AG08396 (cell line): ENCODE measurements at regions not wholly inside any gene's neighbourhood (a gene's known extent, or its start where the extent isn't known, plus 50 kb on each side); places are given as distances from the start of the nearest gene placed in this dataset.
A peak's percentile ranks its signal among the peaks of the same experiment; 100 is the strongest.

Experiments used
- DNase-seq: peaks from one replicate; pipeline ENCODE4 v3.0.0; 2012; ENCODE audit warnings: low spot score, mixed read lengths

DNA sequence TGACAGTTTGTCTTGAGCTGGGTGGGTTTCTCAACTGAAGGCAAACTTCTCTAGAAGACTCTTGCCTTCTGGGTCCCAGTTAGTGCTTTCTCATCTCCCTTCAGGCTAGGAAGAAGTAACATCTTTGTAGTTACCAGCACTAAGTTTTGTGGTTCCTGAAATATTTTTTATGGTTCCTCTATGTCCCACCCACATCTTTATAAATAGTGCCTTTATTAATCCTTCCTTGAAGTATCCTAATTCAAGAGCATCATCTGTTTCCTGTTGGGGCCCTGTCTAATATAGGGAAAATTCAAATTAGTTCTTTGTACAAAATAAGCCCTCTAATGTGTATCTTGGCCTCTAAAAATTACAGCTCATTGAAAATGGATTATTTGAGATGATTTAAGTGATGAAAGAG is 147.4 kb upstream of the MAOA start:
- no peak for DNase-seq

DNA sequence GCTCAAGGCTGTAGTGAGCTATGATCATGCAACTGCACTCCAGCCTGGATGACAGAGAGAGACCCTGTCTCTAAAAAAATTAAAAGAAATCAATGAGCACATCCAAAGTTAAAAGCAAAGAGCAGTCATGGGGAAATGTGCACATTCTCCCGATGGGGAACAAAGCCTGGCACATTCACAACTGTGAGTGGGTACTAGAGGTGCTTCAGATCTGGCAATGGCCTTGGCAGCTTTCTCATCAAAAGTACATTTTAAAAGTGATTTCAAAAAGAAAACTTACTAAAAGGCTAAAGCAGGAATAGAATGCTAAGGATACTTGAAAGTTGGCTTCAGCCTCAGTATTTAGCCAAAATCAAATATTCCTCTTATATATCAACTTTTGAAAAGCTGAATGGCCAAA is 145.9 kb upstream of the MAOA start:
- no peak for DNase-seq

DNA sequence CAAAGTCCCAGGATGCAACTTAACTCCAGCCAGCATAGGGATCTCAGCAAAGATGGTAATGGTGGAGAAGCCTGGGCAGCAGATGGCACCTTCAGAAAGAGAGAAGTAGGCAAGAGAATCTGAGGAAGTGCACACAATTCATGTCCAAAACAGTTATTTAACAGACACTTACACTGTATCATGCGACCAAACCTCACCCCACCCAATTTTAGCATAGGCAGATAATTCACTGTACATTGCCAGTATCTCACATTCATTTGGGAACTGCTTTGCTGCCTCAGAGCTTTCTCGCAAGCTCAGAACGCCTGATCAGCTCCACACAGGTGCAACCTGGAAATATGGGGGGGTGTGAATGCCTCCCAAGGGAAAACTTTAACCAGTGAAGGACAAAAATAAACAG is 143.0 kb upstream of the MAOA start:
- no peak for DNase-seq

DNA sequence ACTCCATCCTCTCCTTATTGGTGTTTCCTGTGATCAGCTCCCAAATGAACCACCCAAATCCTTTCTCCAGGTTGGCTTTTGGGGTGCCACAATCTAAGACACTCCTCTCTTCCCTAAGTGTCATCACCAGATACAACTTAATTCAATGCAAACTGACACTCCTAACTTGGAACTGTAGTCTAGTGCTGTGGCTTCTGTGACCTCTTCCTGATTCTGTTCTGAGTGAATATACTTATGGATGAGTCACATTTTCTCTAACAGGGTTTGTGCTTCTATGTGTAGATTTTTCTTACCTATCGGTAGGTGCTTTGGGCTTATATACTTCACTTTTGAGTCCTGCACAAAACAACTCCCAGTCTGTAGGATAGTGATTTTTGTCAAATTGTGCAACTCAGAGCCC is 141.3 kb upstream of the MAOA start:
- no peak for DNase-seq

DNA sequence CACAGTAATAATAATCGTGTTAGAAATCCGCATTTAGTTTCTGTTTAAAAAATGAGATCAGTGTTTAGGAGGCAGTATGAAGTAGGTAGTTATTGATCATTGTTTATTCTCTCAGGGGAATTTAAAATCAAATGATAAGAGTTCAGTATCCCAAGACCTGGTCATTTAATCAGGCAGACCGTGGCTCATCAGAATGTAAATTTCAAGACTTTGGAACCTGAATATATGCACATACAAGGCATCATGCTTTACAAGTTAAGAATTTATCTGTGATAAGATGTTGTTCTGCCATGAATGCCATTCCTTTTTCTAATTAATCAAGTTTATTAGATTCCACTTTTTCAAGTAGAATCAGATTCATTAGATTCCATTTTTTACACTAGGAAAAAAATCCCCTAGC is 133.5 kb upstream of the MAOA start:
- no peak for DNase-seq

DNA sequence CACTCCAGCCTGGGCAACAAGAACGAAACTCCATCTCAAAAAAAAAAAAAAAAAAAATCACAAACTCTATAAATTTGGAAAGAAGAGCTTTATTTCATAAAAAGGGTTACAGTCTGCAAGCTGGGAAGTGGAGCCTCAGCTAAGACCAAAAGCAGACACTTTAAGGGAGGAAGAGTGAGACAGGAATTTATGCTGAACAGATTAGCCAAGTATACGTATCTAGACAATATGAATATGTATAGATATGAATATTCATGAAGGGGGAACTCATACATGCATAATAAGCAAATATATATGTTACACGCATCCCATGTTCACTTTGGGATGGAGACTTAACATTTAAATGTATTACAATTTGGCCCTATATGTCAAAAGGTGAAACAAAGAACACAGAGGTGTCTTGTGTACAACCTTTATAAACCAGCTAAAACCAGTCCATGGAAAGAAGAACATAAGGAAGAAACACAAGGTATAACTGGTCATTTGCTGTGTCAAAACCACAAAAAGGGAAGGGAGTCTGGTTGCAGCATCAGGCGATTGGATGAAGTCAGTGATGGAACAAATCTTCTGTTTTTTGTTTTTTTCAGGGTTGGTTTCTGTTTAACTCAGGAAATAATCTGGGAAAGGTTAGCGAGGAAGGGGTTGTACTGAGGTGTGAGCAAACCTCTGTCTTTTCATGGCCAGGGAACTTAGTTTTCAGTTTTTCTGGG is 130.0 kb upstream of the MAOA start:
- DNase-seq, result no peak

DNA sequence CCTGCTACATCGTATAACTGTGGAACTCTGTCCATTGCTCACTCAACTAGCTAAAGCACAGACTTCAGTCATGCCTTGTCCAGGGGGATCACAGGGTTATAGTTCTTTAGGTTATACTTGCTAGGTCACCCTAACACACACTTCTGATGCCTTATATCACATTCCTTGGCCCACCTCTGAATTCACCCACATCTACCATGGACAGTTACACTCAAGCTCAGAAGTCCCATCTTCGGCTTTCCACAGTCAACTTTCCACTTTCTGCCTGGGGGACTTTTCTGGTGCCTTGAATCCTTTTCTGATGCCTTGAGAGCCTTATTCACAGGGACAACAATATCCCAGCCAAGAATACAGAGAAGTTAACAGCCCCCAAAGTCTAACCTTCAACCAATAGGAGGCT is 129.2 kb upstream of the MAOA start:
- DNase-seq, result no peak

DNA sequence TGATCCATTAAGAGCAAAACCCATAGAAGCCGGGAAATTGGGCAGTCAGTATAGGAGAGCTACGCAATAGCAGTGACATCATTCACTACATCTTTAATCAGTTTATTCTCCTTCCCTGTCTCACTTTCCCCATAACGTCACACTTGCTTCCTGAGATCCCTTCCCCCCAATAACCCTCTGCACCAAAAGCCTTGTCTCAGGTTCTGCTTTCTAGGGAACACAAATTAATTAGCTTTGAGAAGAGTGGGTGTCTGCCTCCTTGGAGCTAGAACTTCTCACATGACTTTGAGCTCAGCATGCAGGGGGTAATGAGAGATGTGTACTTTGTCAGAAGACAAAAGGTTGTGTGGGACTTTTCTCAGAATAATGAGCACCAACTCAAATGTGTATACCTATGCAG is 128.3 kb upstream of the MAOA start:
- DNase-seq, result no peak

DNA sequence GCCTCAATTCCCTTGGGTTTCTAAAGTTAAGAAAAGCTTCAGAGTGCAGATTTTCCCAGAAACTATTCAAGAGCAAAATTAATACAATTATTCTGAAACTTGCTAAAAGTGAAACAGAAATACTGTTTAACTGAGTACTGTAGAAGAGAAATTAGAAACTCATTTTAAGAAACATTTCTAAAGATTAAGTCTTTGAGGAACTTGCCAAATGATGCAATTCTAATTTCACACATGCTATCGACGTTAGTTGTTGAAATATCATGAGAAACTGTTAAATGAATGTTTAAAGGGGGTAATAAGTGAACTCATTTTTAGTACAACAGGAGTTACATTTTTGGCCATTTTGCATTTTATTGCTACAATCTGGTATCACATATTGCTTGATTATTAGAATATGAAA is 125.3 kb upstream of the MAOA start:
- no peak for DNase-seq

DNA sequence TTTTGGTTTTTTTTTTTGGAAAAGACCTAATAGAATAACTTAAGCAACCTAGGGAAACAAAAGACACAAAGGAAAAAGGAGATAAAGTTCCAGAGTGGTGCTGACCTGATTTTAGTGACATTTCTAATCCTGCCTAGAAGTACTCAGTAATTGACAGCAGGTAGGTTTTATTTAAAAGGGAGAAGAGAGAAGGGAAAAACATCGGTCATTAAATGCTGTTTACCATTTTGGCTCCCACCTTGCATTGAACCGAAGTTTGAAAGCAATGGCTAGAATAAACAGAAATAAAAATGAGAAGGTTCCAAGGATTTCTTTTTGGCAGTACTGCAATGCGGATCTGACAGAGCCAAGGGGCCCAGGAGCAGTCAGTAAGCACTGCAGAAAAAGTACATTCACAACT is 115.8 kb upstream of the MAOA start:
- no peak for DNase-seq

DNA sequence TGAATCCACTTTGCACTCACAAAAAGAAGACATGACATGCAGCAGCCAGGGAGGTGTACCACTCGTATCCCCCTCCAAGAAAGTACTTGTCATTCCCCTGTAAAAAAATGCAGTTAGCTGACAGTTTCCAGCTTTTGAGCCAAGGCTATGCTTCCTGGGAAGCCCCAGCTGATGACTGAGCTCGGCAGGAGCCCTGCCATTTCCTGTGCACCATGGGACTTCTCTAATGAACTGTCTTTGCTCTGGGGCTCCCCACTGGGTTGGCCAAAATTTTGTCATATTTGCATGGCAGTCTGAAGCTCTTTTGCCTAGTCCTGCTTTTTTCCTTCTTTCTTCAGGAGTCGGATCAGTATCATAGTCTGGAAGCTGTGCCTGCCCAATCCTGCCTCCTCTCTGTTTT is 104.5 kb upstream of the MAOA start:
- DNase-seq, result no peak

DNA sequence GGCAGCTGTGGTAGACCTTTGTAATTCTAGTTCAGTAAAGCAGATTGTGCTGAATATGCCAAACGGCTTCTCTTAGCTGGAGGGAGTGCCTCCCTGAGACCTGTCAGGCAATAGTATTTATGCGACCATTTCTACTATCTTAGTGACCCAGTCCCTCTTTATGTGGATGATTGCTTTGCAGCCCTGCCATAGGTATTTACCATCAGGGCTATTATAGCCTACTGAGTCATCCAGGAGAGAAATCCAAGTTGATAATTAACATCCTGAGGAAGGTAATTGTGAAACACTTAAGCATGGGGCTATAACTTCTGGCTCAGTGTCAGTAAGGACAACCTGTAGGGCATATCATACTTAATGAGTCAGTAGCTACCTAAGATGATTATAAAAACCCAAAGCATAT is 103.9 kb upstream of the MAOA start:
- DNase-seq, result no peak

DNA sequence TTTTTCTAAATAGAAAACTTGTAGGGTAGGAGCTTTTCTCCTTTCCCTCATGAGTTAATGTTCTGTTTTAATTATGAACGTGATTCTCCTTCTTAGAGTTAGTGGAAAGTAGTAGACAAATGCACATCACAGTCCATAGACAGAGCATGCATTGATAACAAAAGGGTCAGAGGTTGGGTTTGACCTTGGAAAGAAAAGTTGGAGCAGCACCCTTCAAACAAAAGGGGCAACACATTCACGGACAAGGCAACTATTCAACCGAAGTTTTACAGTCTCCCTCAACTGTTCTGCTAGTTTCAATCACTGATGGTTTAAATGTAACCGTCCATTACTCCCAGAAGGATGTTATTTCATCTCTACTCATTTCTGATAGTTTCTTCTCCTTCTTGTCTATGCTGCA is 103.4 kb upstream of the MAOA start:
- DNase-seq, result no peak

DNA sequence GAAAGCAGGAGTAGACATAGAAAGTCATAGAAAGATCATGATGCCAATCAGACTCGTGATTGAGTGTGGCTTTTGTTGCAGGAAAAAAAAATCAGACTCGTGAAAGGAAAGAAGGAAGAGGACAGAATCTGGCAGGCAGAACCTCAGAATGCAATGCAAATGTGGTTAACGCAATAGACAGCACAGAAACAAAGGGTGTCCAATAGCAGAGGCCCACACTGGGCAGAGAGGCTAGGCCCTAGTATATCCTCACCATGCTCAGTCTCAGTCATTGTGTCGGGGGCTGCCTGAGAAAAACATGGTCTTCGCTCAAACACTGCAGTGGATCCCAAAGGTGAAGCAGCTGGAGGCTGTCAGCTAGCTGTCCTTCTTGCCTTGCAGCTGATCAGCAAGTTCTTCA is 102.8 kb upstream of the MAOA start:
- DNase-seq, result no peak

DNA sequence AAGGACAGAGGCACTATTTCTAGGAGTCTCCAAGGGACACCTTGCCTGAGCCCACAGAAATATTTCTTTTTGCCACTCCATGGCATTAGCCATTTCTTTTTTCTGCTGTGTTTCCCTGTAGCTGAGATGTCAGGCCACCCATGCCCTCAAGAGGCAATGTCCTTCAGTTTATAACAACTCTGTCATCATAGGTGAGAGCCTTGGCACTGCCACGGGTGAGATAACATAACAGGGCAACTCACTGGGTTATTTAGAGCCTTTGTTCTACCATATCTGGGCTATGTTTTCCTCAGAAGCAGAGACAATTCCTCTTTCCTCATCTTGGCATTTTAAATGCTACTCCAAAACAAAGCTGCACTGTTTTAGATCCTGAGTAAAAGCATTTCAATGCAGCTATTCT is 99.9 kb upstream of the MAOA start:
- DNase-seq, result no peak

DNA sequence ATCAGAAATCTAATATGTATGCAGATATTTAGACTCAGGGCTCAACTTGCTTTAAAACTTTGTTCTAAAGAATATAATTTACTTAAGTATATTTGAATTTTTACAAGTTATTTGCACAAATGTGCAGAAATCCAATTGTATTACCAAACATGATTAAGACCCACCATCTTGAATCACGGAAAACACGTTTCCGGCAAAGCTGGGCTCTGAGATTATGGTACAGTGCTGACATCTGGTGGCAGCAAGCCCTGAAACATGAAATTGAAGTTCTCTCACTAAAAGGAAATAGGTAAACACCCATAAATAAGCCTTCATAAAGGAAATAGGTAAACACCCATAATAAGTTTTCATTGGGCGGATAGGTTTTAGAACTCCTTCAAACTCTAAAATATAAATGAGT is 98.3 kb upstream of the MAOA start:
- DNase-seq, result peak; percentile 62

DNA sequence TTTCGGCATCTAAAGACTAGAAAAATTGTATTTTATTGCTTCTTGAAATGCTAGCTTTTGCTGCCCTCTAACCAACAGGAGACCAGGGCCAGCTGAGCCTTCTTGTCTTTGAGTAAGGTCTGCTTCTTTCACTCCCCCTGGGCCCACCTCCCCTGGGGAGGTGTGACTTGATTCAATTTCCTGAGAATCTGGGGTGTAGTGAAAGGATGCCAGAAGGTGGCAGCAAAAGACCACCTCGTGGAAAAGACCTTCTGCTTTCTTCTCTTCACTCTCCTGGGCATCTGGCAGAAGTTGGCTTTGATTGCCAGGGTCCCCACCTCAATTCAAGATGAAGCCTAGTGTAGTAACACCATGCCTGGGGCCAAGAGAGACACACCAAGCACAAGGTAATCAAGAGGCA is 96.5 kb upstream of the MAOA start:
- DNase-seq, result peak; percentile 19

DNA sequence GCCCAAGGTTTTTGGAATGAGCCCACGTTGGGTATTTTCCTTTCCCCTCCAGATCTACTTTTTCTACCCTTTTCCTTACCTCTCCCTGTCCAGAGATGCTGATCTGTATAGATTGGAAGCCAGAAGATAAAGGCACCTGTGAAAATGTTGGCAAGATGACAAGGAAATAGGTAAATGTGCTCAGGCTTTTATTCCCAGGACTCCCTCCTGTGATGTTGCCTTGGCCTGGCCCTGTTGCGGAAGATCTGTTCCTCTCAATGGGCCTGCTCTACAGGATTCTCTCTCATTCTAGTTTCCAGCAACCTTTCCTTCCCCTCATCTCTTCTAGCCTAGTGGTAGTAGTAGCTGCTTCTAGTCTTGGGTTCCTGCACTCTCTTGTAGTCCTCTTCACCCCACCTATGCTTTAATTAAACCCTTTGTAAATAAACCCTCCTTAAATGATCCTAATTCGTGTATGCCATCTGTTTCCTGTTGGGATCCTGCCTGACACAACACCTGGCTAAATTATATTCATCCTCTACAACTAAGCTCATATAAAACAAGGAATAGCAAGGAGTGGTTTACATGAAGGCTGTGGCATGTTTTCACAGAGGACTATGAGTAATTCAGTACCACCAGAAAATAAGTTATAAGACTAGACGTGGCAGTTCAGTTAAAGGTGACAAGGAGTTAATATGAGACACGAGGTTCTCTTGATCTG is 95.7 kb upstream of the MAOA start:
- DNase-seq, result no peak

DNA sequence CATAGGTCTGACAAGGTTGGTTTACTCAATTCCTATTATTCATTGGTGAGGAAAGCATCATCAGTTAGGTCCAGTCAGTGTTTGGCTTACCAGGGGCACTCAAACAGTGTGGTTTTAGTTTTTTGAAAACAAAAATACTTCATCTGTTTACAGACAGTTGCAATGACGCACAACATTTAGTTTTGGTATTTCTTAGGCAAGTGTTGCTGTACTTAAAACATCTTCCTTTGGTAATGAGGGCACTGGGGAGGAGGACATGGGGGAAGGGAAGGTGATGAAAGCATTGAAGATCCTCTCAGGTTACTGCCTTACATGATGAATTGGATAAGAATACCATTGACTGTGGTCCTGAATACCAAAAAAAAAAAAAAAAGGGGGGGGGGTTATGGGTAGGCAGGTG is 93.7 kb upstream of the MAOA start:
- DNase-seq, result no peak

DNA sequence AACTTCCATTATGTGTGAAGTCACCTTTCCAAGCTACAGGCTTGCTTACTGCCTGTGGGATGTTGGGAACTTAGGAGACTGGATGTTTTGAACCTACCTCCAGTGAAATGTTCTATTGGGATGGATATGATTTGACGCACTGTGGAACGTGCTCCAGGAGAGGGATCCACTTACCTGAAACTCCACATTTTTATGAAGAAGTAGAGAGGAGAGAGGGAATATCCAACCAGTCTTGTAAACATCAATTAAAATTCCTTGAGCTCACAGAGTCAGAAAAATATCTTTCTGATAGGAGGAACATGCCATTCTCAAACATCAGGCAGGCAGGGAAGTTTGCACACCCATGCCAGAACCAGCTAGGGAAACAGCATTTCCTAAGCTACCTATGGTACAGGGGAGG is 91.1 kb upstream of the MAOA start:
- DNase-seq, result no peak

DNA sequence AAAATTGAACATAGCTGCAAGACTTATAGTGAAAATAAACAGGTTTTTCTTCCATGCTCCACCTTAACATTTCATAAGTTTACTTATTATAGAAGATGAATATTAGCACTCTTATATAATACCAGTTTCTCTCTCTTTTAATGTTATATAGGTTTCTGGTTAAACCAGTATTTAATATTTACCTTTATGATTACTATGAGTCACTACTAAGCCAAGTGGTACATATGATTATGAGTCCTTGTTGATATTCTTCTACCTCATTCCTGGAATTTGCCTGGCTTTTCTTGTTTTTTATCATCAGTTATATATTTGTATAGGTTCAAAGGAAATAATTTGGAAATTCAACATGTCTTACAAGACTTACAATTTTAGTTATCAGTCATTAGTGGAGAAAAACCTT is 89.9 kb upstream of the MAOA start:
- no peak for DNase-seq

DNA sequence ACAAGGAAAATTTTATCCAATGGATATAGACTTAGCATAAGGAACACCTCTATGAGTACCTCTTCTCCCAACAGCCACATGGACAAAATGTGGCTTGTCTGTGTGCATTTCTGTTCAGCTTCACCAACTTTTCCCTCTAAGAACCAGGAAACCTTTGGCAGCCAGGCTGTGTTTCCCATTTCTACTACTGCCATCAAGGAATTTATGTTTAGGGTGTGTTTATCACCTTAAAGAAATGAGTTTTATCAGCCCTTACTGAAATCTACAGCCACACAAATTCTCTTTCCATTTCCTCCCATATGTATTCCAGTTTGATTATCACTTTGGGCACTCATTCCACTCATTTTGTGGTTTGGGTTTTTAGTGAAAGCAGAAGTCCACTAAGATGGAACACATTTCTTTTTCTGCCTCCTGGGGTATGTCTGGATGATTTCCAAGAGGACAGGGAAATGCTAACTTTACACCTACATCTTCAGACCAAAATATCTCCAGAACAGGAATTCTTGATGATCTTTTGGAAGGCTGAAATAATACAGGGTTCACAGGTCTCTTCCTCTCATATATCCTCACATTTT is 82.6 kb upstream of the MAOA start:
- no peak for DNase-seq

DNA sequence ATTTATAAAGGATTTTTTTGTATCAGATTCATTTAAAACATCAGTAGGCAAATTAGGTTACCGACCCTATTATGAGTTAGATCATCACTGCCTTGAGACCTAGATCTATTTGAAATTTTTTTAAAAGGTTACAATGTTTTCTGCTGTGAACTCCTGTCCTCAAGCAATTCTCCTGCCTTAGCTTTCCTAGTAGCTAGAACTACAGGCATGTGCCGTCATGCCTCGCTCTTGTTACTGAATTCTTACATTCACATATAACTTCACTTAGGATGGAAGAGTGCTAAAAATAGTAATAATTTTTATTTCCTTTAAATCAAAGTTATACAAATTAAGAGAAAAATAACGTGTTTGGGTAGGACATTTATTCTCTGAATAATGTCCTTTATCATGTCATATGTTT is 75.5 kb upstream of the MAOA start:
- DNase-seq, result no peak

DNA sequence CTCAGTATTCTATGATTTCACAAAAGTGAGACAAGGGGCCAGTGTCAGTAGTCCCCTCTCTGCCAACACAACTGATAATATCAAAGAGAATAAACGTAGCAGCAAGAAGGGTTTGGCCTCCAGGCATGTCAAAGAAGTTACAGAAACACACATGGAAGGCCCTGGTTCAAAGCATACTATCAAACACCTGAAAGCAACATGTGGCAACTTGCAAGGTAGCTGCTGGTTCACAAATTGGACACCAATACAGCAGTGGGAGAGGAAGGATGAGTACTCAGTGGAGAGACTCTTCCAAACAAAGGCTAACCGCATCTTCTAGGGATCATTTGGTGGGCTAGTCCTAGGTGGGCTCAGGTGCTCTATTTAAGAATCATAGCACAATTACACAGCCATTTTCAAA is 74.9 kb upstream of the MAOA start:
- no peak for DNase-seq
